H9 (cell line): ENCODE measurements at regions not wholly inside any gene's neighbourhood (a gene's known extent, or its start where the extent isn't known, plus 50 kb on each side); places are given as distances from the start of the nearest gene placed in this dataset.

Source experiments
- DNase-seq: peaks from one replicate; pipeline ENCODE4 v3.0.0-alpha.2; 2017
- H2AFZ ChIP-seq: one replicate; pipeline ENCODE4 v1.6.1; 2013; ENCODE audit warnings: mild to moderate bottlenecking, low read length, control low read depth, moderate library complexity
- H2AK5ac ChIP-seq: 2 replicates; pipeline ENCODE4 v1.6.1; 2013; ENCODE audit warnings: low read length, control low read depth, mixed read lengths; ENCODE audit not compliant: insufficient read length
- H2BK120ac ChIP-seq: one replicate; pipeline ENCODE4 v1.6.1; 2013; ENCODE audit warnings: low read depth, mild to moderate bottlenecking, low read length, control low read depth, inconsistent platforms; ENCODE audit not compliant: poor library complexity, severe bottlenecking
- H2BK12ac ChIP-seq: 2 replicates; pipeline ENCODE4 v1.6.1; 2013; ENCODE audit warnings: low read length, control low read depth, mixed read lengths, low read depth; ENCODE audit not compliant: insufficient read length
- H2BK15ac ChIP-seq: 2 replicates; pipeline ENCODE4 v1.6.1; 2013; ENCODE audit warnings: low read depth, low read length, control low read depth
- H2BK20ac ChIP-seq: one replicate; pipeline ENCODE4 v1.6.1; 2013; ENCODE audit warnings: low read depth, mild to moderate bottlenecking, low read length, control low read depth, inconsistent platforms; ENCODE audit not compliant: poor library complexity, severe bottlenecking
- H2BK5ac ChIP-seq: 2 replicates; pipeline ENCODE4 v1.6.1; 2013; ENCODE audit warnings: low read length, control low read depth, mixed read lengths; ENCODE audit not compliant: insufficient read length
- H3K14ac ChIP-seq: 2 replicates; pipeline ENCODE4 v1.6.1; 2013; ENCODE audit warnings: low read length, control low read depth; ENCODE audit not compliant: insufficient read depth
- H3K18ac ChIP-seq: 2 replicates; pipeline ENCODE4 v1.6.1; 2013; ENCODE audit warnings: low read depth, mild to moderate bottlenecking, mixed read lengths, low read length, control low read depth; ENCODE audit not compliant: insufficient read length
- H3K23ac ChIP-seq: 2 replicates; pipeline ENCODE4 v1.6.1; 2013; ENCODE audit warnings: low read length, control low read depth, mixed read lengths, low read depth; ENCODE audit not compliant: insufficient read length
- H3K23me2 ChIP-seq: 2 replicates; pipeline ENCODE4 v1.6.1; 2013; ENCODE audit warnings: low read depth, mild to moderate bottlenecking, mixed read lengths, low read length, control low read depth; ENCODE audit not compliant: insufficient read length, poor library complexity, severe bottlenecking
- H3K27ac ChIP-seq: 2 replicates; pipeline ENCODE4 v1.5.1; 2013; ENCODE audit warnings: low read length, control low read depth, mixed read lengths, low read depth; ENCODE audit not compliant: insufficient read length
- H3K27me3 ChIP-seq: 2 replicates; pipeline ENCODE4 v1.6.1; 2013; ENCODE audit warnings: low read length, control low read depth, inconsistent platforms; ENCODE audit not compliant: insufficient read depth
- H3K4ac ChIP-seq: 2 replicates; pipeline ENCODE4 v1.6.1; 2013; ENCODE audit warnings: low read depth, mild to moderate bottlenecking, control low read depth, inconsistent platforms, low read length, moderate library complexity
- H3K4me1 ChIP-seq: 2 replicates; pipeline ENCODE4 v1.6.1; 2013; ENCODE audit warnings: low read length, control low read depth, inconsistent platforms; ENCODE audit not compliant: insufficient read depth
- H3K4me2 ChIP-seq: 2 replicates; pipeline ENCODE4 v1.6.1; 2013; ENCODE audit warnings: low read length, control low read depth, mixed read lengths; ENCODE audit not compliant: insufficient read length, insufficient read depth
- H3K56ac ChIP-seq: 2 replicates; pipeline ENCODE4 v1.6.1; 2013; ENCODE audit warnings: low read depth, mild to moderate bottlenecking, mixed read lengths, low read length, control low read depth; ENCODE audit not compliant: insufficient read length
- H3K79me1 ChIP-seq: 2 replicates; pipeline ENCODE4 v1.6.1; 2013; ENCODE audit warnings: low read depth, mild to moderate bottlenecking, moderate library complexity, low read length, control low read depth, inconsistent platforms; ENCODE audit not compliant: insufficient read depth, poor library complexity, severe bottlenecking
- H3K79me2 ChIP-seq: 2 replicates; pipeline ENCODE4 v1.6.1; 2013; ENCODE audit warnings: low read length, control low read depth, inconsistent platforms; ENCODE audit not compliant: insufficient read depth
- H3K9ac ChIP-seq: 2 replicates; pipeline ENCODE4 v1.6.1; 2013; ENCODE audit warnings: low read length, control low read depth, mixed read lengths; ENCODE audit not compliant: insufficient read length; ENCODE audit errors: extremely low read depth
- H3K9me3 ChIP-seq: one replicate; pipeline ENCODE4 v1.6.1; 2013; ENCODE audit warnings: low read depth, low read length, inconsistent platforms; ENCODE audit not compliant: control insufficient read depth
- H3T11ph ChIP-seq: one replicate; pipeline ENCODE4 v1.6.1; 2013; ENCODE audit warnings: mild to moderate bottlenecking, low read length, control low read depth, inconsistent platforms
- H4K20me1 ChIP-seq: one replicate; pipeline ENCODE4 v1.6.1; 2013; ENCODE audit not compliant: control insufficient read depth, insufficient read length, insufficient read depth
- H4K5ac ChIP-seq: 2 replicates; pipeline ENCODE4 v1.6.1; 2013; ENCODE audit warnings: low read depth, mild to moderate bottlenecking, mixed read lengths, low read length, control low read depth; ENCODE audit not compliant: insufficient read length
- H4K8ac ChIP-seq: replicated peaks from 2 replicates; pipeline ENCODE4 v1.6.1; 2013; ENCODE audit warnings: low read length, control low read depth, mixed read lengths, low read depth; ENCODE audit not compliant: insufficient read length
- H4K91ac ChIP-seq: 2 replicates; pipeline ENCODE4 v1.6.1; 2013; ENCODE audit warnings: low read depth, mild to moderate bottlenecking, moderate library complexity, mixed read lengths, low read length, control low read depth; ENCODE audit not compliant: insufficient read length
- H3K27ac Mint-ChIP-seq, 3 experiments: 2 replicates in 2 of 3; 3 replicates in 1 of 3; pipeline ENCODE4 v1.8.0; 2020 to 2021; ENCODE audit warnings: mixed read lengths in 3 of 3, mild to moderate bottlenecking in 1 of 3, moderate library complexity in 1 of 3
- H3K27me3 Mint-ChIP-seq: 2 replicates; pipeline ENCODE4 v1.8.0; 2021; ENCODE audit warnings: low read depth, mild to moderate bottlenecking, moderate library complexity, mixed read lengths
- H3K36me3 Mint-ChIP-seq, 3 experiments: 2 replicates in 2 of 3; 3 replicates in 1 of 3; pipeline ENCODE4 v1.8.0; 2020 to 2021; ENCODE audit warnings: low read depth in 3 of 3, mixed read lengths in 3 of 3; ENCODE audit not compliant: insufficient read depth in 1 of 3
- H3K4me1 Mint-ChIP-seq, 2 experiments: 2 replicates each; pipeline ENCODE4 v1.8.0; 2020; ENCODE audit warnings: mixed read lengths in 2 of 2
- H3K4me3 Mint-ChIP-seq, 2 experiments: 2 replicates in 1 of 2; 3 replicates in 1 of 2; pipeline ENCODE4 v1.8.0; 2020 to 2021; ENCODE audit warnings: mild to moderate bottlenecking in 2 of 2, mixed read lengths in 2 of 2, moderate library complexity in 1 of 2
- H3K9me3 Mint-ChIP-seq, 2 experiments: 2 replicates in 1 of 2; 3 replicates in 1 of 2; pipeline ENCODE4 v1.8.0; 2020; ENCODE audit warnings: mild to moderate bottlenecking in 2 of 2, mixed read lengths in 2 of 2, moderate library complexity in 1 of 2
- WGBS: extraction: QIAGEN DNeasy Blood & Tissue Kit; methylation state at CpG from one replicate; pipeline ENCODE4 v1.1.7; 2013; ENCODE audit warnings: missing lambda C conversion rate, low lambda C conversion rate, mixed read lengths; ENCODE audit not compliant: insufficient read length; ENCODE audit errors: extremely low coverage; 5-methylcytosine and 5-hydroxymethylcytosine counted together
- TF ChIP-seq, protein P1 (sequence below): fragments of 200-600 bp; sonication (generic); conservative IDR thresholded peaks from 3 replicates; pipeline ENCODE4 v1.8.0; 2021; ENCODE audit warnings: antibody characterized with exemption, mild to moderate bottlenecking

DNA sequence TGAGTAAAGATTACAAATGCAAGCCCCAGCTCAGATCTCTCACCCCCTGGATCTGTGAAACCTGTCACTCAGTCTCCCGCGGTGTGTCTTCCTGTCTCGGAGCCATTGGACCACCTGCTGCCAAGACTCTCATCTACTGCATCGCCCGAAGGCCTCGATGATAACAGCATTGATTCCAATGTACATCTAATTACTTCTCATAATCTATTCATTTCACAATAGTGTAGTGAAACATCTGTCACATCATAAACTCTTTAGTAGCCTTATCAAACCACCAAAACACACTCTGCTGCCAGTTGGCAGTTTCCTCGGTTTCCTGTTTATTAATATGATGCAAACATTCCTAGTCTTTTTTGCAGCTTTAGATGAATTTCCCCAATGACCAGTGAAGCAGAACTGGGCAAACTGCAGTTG is 220.3 kb downstream of the POU4F1 start:
- DNase-seq = no peak
- no peaks in the 10 kb centered on the region for H3K27me3 ChIP-seq
- H2BK12ac ChIP-seq = no peak overlapping the region
- no peak overlapping the region for H2AFZ ChIP-seq
- no peaks in the 10 kb centered on the region for H3K23me2 ChIP-seq
- no peak overlapping the region for H3K56ac ChIP-seq
- 0 out of 2 replicates have a peak, but pooled peaks cover 2% of the 10 kb centered on the region for H3K79me2 ChIP-seq
- H3K14ac ChIP-seq = no peak overlapping the region
- H4K8ac ChIP-seq = no peak overlapping the region
- no peak overlapping the region for H4K5ac ChIP-seq
- no peak overlapping the region for H2BK15ac ChIP-seq
- WGBS = no CpG with 5 or more reads among the region's 7 CpGs
- no peak overlapping the region for H2BK20ac ChIP-seq
- no peaks in the 10 kb centered on the region for H3K9me3 ChIP-seq
- H3K36me3 Mint-ChIP-seq = no peaks in the 10 kb centered on the region; a peak in 1 of 7 replicates
- peak overlapping the region in 1 of 3 experiments; percentile 22; a peak in 1 of 7 replicates for H3K27ac Mint-ChIP-seq
- H3K4me2 ChIP-seq = no peak overlapping the region
- H3T11ph ChIP-seq = no peak overlapping the region
- no peak overlapping the region for H3K27ac ChIP-seq
- no peaks in the 10 kb centered on the region for H4K20me1 ChIP-seq
- no peaks in the 10 kb centered on the region for H3K79me1 ChIP-seq
- H3K4me3 Mint-ChIP-seq = no peak overlapping the region
- TF ChIP-seq, protein P1, sequence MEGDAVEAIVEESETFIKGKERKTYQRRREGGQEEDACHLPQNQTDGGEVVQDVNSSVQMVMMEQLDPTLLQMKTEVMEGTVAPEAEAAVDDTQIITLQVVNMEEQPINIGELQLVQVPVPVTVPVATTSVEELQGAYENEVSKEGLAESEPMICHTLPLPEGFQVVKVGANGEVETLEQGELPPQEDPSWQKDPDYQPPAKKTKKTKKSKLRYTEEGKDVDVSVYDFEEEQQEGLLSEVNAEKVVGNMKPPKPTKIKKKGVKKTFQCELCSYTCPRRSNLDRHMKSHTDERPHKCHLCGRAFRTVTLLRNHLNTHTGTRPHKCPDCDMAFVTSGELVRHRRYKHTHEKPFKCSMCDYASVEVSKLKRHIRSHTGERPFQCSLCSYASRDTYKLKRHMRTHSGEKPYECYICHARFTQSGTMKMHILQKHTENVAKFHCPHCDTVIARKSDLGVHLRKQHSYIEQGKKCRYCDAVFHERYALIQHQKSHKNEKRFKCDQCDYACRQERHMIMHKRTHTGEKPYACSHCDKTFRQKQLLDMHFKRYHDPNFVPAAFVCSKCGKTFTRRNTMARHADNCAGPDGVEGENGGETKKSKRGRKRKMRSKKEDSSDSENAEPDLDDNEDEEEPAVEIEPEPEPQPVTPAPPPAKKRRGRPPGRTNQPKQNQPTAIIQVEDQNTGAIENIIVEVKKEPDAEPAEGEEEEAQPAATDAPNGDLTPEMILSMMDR = no peak
- no peak overlapping the region for H3K4ac ChIP-seq
- H2AK5ac ChIP-seq = no peak overlapping the region
- H2BK5ac ChIP-seq = no peak overlapping the region
- H4K91ac ChIP-seq = no peak overlapping the region
- no peak overlapping the region for H3K9ac ChIP-seq
- peaks cover 12 to 13% of the 10 kb centered on the region in 2 experiments for H3K4me1 Mint-ChIP-seq
- no peaks in the 10 kb centered on the region for H3K9me3 Mint-ChIP-seq
- no peak overlapping the region for H3K18ac ChIP-seq
- no peaks in the 10 kb centered on the region for H3K27me3 Mint-ChIP-seq
- no peaks in the 10 kb centered on the region; the same call in 1 of the 2 replicates for H3K4me1 ChIP-seq
- no peak overlapping the region for H3K23ac ChIP-seq
- H2BK120ac ChIP-seq = no peak overlapping the region
